ENCODE measurements at regions not wholly inside any gene's neighbourhood (a gene's known extent, or its start where the extent isn't known, plus 50 kb on each side); places are given as distances from the start of the nearest gene placed in this dataset.

DNA sequence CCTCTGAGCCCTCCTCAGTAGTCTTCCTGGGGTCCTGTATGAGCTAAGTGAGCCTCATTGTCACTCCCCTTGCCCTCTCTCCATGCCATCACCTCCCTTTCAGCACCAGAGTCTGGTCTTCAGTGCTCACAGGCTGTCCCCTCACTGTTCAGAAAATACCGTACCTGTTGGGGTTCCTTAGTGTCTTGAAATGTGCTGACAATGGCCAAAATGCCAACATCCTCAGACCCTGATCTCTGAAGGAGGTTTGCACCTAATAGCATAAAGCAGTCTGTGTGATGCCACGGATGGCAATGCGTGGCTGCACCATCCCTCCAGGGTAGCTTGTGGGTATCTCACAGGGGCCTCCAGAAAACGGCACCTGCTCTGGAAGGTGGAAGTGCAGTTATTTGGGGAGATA lies 301.0 kb upstream of the TLE3 start:
- Mint-ChIP-seq H3K36me3 (ENCODE audit: low read depth) (no peaks in the 10 kb centered on the region), H3K4me1 (no peaks in the 10 kb centered on the region), H3K4me3 (no peak overlapping the region), H3K9me3 (no peaks in the 10 kb centered on the region), H3K27ac (no peak overlapping the region), H3K27me3 (peaks cover 9% of the 10 kb centered on the region)
- ATAC-seq (no peak), DNase-seq (no peak)

DNA sequence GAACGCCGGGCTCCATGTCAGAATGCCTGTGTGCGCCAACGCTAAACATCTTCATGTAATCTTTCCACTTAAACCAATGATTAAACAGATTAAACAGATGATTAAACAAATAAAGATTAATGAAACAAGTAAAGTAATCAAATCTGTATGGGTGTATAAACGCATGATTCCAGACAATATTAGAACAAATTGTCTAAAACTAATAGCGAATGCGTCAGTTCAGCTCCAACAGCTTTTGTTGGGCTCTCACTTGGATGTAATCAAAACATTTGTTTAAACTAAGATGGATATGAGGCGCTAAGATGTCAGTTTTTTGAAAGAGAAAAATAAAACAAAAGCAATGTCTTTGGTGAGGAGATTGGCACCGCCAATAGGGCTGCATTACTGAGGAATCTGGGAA lies 299.1 kb upstream of the TLE3 start:
- Mint-ChIP-seq H3K9me3 (no peaks in the 10 kb centered on the region), H3K4me1 (no peaks in the 10 kb centered on the region), H3K27ac (no peak overlapping the region), H3K36me3 (ENCODE audit: low read depth) (no peaks in the 10 kb centered on the region), H3K4me3 (no peak overlapping the region), H3K27me3 (peaks cover 7% of the 10 kb centered on the region)
- DNase-seq (no peak), ATAC-seq (no peak)

- Mint-ChIP-seq H3K4me3 (no peak overlapping the region), H3K4me1 (no peaks in the 10 kb centered on the region), H3K9me3 (no peaks in the 10 kb centered on the region), H3K27ac (no peak overlapping the region), H3K36me3 (ENCODE audit: low read depth) (no peaks in the 10 kb centered on the region), H3K27me3 (peaks cover 7% of the 10 kb centered on the region)
- no peak for ATAC-seq
- DNase-seq: no peak
Observed at GRCh38 chr15:70395164-70395563, 297.4 kb upstream of the TLE3 start.

DNA sequence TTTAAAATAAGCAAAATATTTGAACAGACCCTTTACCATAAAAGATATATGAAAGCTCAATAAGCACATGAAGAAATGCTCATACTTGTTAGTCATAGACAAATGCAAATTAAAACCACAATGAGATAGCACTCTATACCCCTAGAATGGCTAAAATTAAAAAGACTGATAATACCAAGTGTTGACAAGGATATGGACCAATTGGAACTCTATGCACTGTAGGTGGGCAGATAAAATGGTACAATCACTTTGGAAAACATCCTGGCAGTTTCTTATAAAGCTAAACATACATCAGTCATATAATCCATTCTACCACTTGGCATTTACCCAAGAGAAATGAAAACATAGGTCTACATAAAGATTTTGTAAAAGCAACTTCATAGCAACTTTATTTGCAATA lies 293.0 kb upstream of the TLE3 start:
- Mint-ChIP-seq H3K27me3 (peaks cover 4% of the 10 kb centered on the region), H3K9me3 (no peaks in the 10 kb centered on the region), H3K27ac (no peak overlapping the region), H3K36me3 (ENCODE audit: low read depth) (no peaks in the 10 kb centered on the region), H3K4me1 (peaks cover 6% of the 10 kb centered on the region), H3K4me3 (no peak overlapping the region)
- no peak for DNase-seq
- ATAC-seq: no peak

DNA sequence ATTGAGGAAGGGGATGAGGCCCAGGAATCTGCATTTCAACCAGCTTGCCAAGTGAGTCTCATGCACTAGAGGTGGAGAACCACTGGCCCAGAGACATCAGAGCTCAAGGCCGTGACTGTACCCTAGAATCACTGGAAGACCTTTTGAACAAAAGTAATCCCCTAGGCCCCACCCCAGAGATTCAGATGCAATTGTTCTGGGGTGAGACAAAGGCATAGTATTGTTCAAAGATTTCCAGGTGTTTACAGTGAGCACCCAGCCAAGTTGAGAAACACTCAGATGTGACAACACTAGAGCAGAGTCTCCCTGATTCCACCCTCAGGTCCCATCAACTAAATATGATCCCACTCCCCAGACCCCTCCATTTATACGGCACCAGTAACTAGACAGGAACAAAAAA lies 290.3 kb upstream of the TLE3 start:
- ATAC-seq (no peak), DNase-seq (no peak)
- Mint-ChIP-seq H3K4me1 (peaks cover 6% of the 10 kb centered on the region), H3K9me3 (no peaks in the 10 kb centered on the region), H3K36me3 (ENCODE audit: low read depth) (no peaks in the 10 kb centered on the region), H3K27ac (no peak overlapping the region), H3K27me3 (no peaks in the 10 kb centered on the region), H3K4me3 (no peak overlapping the region)

DNA sequence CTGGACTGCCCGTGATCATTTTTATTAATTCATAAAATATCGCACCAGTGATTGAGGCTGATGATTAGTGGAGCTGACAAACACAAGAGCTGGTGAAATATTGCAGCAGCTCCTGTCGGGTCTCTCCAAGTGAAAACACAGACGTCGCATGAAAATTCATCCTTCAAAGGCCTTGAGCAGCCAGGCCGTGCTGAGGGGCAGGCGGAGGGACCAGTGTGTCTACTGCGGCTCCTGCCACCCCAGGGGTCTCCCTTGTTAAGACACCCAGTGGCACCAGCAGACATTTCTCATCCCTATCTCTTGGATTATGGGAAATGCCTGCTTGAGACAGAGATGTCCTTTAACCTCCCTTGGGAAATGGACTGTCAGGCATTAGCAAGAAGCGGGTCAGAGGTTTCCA lies 289.4 kb upstream of the TLE3 start:
- peaks cover 6% of the 10 kb centered on the region for H3K4me1 Mint-ChIP-seq
- no peaks in the 10 kb centered on the region for H3K9me3 Mint-ChIP-seq
- DNase-seq: no peak
- no peaks in the 10 kb centered on the region for H3K36me3 Mint-ChIP-seq (ENCODE audit: low read depth)
- no peak overlapping the region for H3K27ac Mint-ChIP-seq
- H3K4me3 Mint-ChIP-seq: no peak overlapping the region
- no peaks in the 10 kb centered on the region for H3K27me3 Mint-ChIP-seq
- no peak for ATAC-seq

GRCh38 chr15:70385711-70386110 lies 288.0 kb upstream of the TLE3 start:
- H3K9me3 Mint-ChIP-seq: no peaks in the 10 kb centered on the region
- no peak for ATAC-seq
- no peaks in the 10 kb centered on the region for H3K27me3 Mint-ChIP-seq
- no peak for DNase-seq
- H3K27ac Mint-ChIP-seq: no peak overlapping the region
- H3K4me3 Mint-ChIP-seq: no peak overlapping the region
- H3K4me1 Mint-ChIP-seq: peaks cover 6% of the 10 kb centered on the region
- H3K36me3 Mint-ChIP-seq (ENCODE audit: low read depth): no peaks in the 10 kb centered on the region

GRCh38 chr15:70385052-70385451 lies 287.3 kb upstream of the TLE3 start:
- no peak overlapping the region for H3K27ac Mint-ChIP-seq
- no peaks in the 10 kb centered on the region for H3K9me3 Mint-ChIP-seq
- H3K4me1 Mint-ChIP-seq: peaks cover 6% of the 10 kb centered on the region
- ATAC-seq (no peak), DNase-seq (no peak)
- no peaks in the 10 kb centered on the region for H3K27me3 Mint-ChIP-seq
- H3K4me3 Mint-ChIP-seq: no peak overlapping the region
- H3K36me3 Mint-ChIP-seq (ENCODE audit: low read depth): no peaks in the 10 kb centered on the region

DNA sequence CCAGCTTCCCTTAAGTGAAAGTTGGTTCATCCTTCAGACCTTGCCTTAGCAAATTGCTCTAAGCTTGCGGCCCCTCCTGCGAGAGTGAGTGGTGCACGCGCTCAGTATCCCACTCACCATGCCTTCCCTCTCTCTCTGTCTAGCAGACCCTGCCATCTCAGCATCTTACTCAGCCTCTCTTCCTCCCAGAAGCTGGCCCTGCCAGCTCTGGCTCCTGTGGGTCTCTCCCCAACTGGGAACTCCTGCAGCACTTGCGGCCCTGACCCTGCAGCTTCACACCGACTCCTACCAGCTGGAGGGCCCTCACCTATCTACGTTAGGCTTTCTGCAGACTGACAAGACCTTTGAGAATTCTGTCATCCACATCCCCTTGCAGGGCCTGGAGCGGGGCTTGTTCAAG lies 286.1 kb upstream of the TLE3 start:
- Mint-ChIP-seq H3K27me3 (no peaks in the 10 kb centered on the region), H3K9me3 (no peaks in the 10 kb centered on the region), H3K4me3 (no peak overlapping the region), H3K36me3 (ENCODE audit: low read depth) (no peaks in the 10 kb centered on the region), H3K4me1 (peaks cover 6% of the 10 kb centered on the region), H3K27ac (no peak overlapping the region)
- DNase-seq (no peak), ATAC-seq (no peak)

GRCh38 chr15:70382762-70383458 lies 285.2 kb upstream of the TLE3 start:
- no peak overlapping the region for H3K27ac Mint-ChIP-seq
- peaks cover 6% of the 10 kb centered on the region for H3K4me1 Mint-ChIP-seq
- no peaks in the 10 kb centered on the region for H3K36me3 Mint-ChIP-seq (ENCODE audit: low read depth)
- DNase-seq (no peak), ATAC-seq (no peak)
- no peak overlapping the region for H3K4me3 Mint-ChIP-seq
- H3K9me3 Mint-ChIP-seq: no peaks in the 10 kb centered on the region
- no peaks in the 10 kb centered on the region for H3K27me3 Mint-ChIP-seq

DNA sequence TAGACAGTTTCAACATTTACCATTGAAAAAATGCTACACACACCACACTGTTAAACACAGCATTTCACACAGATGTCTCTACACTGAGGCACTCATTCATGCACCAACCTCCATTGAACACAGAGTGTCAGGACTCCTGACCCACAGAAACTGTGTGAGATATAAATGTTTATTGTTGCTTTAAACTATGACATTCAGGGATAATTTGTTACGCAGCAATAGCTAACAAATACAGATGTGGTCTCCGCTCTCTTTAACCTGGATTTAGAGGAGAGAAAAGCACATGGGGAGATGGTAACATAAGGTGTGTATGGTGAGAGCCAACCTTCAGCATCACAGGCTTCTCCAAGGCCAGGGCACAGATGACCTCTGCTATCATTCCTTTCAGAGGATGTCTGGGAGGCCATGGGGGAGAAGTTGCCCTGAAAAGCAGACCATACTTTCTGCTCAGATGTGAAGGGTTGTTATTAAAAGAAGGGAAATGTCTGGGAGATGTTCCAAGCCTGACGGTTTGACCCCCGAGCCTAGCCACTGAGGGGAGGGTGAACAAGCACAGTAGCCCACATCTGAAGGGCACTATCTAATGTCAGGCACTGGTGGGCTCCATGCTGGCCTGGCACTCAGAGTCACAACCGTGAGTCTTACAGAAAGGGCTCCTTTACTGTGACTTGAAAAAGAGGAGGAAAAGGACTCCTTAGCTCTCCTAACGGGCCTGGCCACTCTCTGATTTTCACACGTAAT lies 284.5 kb upstream of the TLE3 start:
- H3K4me1 Mint-ChIP-seq: peaks cover 6% of the 10 kb centered on the region
- no peak overlapping the region for H3K4me3 Mint-ChIP-seq
- ATAC-seq: no peak
- H3K9me3 Mint-ChIP-seq: no peaks in the 10 kb centered on the region
- H3K27ac Mint-ChIP-seq: no peak overlapping the region
- H3K36me3 Mint-ChIP-seq (ENCODE audit: low read depth): no peaks in the 10 kb centered on the region
- no peaks in the 10 kb centered on the region for H3K27me3 Mint-ChIP-seq
- DNase-seq: no peak

GRCh38 chr15:70379938-70380883 lies 282.5 kb upstream of the TLE3 start:
- DNase-seq (no peak), ATAC-seq (no peak)
- H3K9me3 Mint-ChIP-seq: no peaks in the 10 kb centered on the region
- H3K27ac Mint-ChIP-seq: no peak overlapping the region
- peaks cover 16% of the 10 kb centered on the region for H3K27me3 Mint-ChIP-seq
- H3K36me3 Mint-ChIP-seq (ENCODE audit: low read depth): no peaks in the 10 kb centered on the region
- H3K4me3 Mint-ChIP-seq: no peak overlapping the region
- H3K4me1 Mint-ChIP-seq: no peaks in the 10 kb centered on the region

DNA sequence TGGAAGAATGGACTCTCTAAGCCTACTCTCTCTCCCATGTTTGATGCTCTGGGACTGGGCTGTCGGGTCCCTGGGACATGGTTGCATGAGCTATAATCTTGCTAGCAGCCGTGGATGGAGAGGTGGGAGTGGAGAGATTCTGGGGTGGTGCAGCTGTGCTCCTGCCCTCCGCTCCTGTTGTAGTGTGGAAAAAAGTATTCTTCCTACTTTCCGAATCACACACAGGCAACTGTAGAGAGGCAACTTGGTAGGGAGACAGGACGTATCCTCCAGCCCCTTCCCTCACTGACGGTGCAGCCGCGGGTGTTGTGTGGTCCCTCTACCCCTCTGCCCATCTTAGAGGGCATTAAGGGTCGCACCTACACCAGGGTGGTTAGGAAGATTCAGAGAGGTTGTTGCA lies 281.4 kb upstream of the TLE3 start:
- Mint-ChIP-seq H3K27ac (no peak overlapping the region), H3K4me1 (no peaks in the 10 kb centered on the region), H3K4me3 (no peak overlapping the region), H3K27me3 (peaks cover 17% of the 10 kb centered on the region), H3K9me3 (no peaks in the 10 kb centered on the region), H3K36me3 (ENCODE audit: low read depth) (no peaks in the 10 kb centered on the region)
- ATAC-seq (no peak), DNase-seq (no peak)

GRCh38 chr15:70378126-70379031 lies 280.7 kb upstream of the TLE3 start:
- H3K9me3 Mint-ChIP-seq: no peaks in the 10 kb centered on the region
- no peak for ATAC-seq
- H3K27me3 Mint-ChIP-seq: peaks cover 17% of the 10 kb centered on the region
- no peaks in the 10 kb centered on the region for H3K36me3 Mint-ChIP-seq (ENCODE audit: low read depth)
- no peaks in the 10 kb centered on the region for H3K4me1 Mint-ChIP-seq
- no peak overlapping the region for H3K4me3 Mint-ChIP-seq
- DNase-seq: no peak
- no peak overlapping the region for H3K27ac Mint-ChIP-seq

Measured in activated naive CD8-positive, alpha-beta T cell treated with anti-CD3 and anti-CD28 coated beads, Interleukin-2, amount 50 U/mL, for 24 hours (primary cell).